ENCODE measurements at regions not wholly inside any gene's neighbourhood (a gene's known extent, or its start where the extent isn't known, plus 50 kb on each side); places are given as distances from the start of the nearest gene placed in this dataset.

GRCh38 chr7:13152755-13153154 lies 465.3 kb downstream of the ARL4A start:
- Histone ChIP-seq H3F3A (ENCODE audit: control insufficient read depth, insufficient read depth) (no peaks in the 10 kb centered on the region), H3K79me2 (ENCODE audit: control insufficient read depth, low read length) (no peaks in the 10 kb centered on the region), H3K36me3 (ENCODE audit: control insufficient read depth, low read length) (no peaks in the 10 kb centered on the region), H4K20me1 (ENCODE audit: control insufficient read depth, insufficient read depth, low read depth, low read length) (no peaks in the 10 kb centered on the region), H3K27me3 (ENCODE audit: control insufficient read depth, low read length) (no peaks in the 10 kb centered on the region), H3K4me1 (ENCODE audit: control insufficient read depth, low read length) (no peaks in the 10 kb centered on the region), H3K4me3 (ENCODE audit: low read length) (no peak overlapping the region), H3K9me2 (replicated peaks; ENCODE audit: control insufficient read depth, low read length) (no peaks in the 10 kb centered on the region), H3K4me2 (ENCODE audit: low read length) (no peak overlapping the region), H3K9me3 (ENCODE audit: control insufficient read depth, insufficient read depth, low read length) (peaks cover 2% of the 10 kb centered on the region; the same call in 1 of the 2 replicates), H3K27ac (ENCODE audit: low read depth, low read length) (no peak overlapping the region)
- TF ChIP-seq CTCF (IDR thresholded peaks at IDR 0.05; ENCODE audit: low read depth, low read length, poor library complexity, severe bottlenecking): no peak
- no peak for TF ChIP-seq EZH2phosphoT487 (IDR thresholded peaks at IDR 0.05; ENCODE audit: borderline replicate concordance, low read length)

GRCh38 chr7:13153266-13153665 lies 465.8 kb downstream of the ARL4A start:
- Histone ChIP-seq H3K4me1 (ENCODE audit: control insufficient read depth, low read length) (no peaks in the 10 kb centered on the region), H3K79me2 (ENCODE audit: control insufficient read depth, low read length) (no peaks in the 10 kb centered on the region), H3K27ac (ENCODE audit: low read depth, low read length) (no peak overlapping the region), H3K36me3 (ENCODE audit: control insufficient read depth, low read length) (no peaks in the 10 kb centered on the region), H3K4me2 (ENCODE audit: low read length) (no peak overlapping the region), H3K4me3 (ENCODE audit: low read length) (no peak overlapping the region), H3K9me2 (replicated peaks; ENCODE audit: control insufficient read depth, low read length) (no peaks in the 10 kb centered on the region), H4K20me1 (ENCODE audit: control insufficient read depth, insufficient read depth, low read depth, low read length) (no peaks in the 10 kb centered on the region), H3F3A (ENCODE audit: control insufficient read depth, insufficient read depth) (no peaks in the 10 kb centered on the region), H3K27me3 (ENCODE audit: control insufficient read depth, low read length) (no peaks in the 10 kb centered on the region), H3K9me3 (ENCODE audit: control insufficient read depth, insufficient read depth, low read length) (peaks cover 2% of the 10 kb centered on the region; the same call in 1 of the 2 replicates)
- TF ChIP-seq CTCF (IDR thresholded peaks at IDR 0.05; ENCODE audit: low read depth, low read length, poor library complexity, severe bottlenecking): no peak
- no peak for TF ChIP-seq EZH2phosphoT487 (IDR thresholded peaks at IDR 0.05; ENCODE audit: borderline replicate concordance, low read length)

- H3K9me2 ChIP-seq (replicated peaks; ENCODE audit: control insufficient read depth, low read length): no peaks in the 10 kb centered on the region
- no peaks in the 10 kb centered on the region for H4K20me1 ChIP-seq (ENCODE audit: control insufficient read depth, insufficient read depth, low read depth, low read length)
- H3K27me3 ChIP-seq (ENCODE audit: control insufficient read depth, low read length): no peaks in the 10 kb centered on the region
- H3K9me3 ChIP-seq (ENCODE audit: control insufficient read depth, insufficient read depth, low read length): peaks cover 2% of the 10 kb centered on the region; the same call in 1 of the 2 replicates
- H3K79me2 ChIP-seq (ENCODE audit: control insufficient read depth, low read length): no peaks in the 10 kb centered on the region
- no peak overlapping the region for H3K4me3 ChIP-seq (ENCODE audit: low read length)
- H3K27ac ChIP-seq (ENCODE audit: low read depth, low read length): no peak overlapping the region
- H3K4me1 ChIP-seq (ENCODE audit: control insufficient read depth, low read length): no peaks in the 10 kb centered on the region
- no peaks in the 10 kb centered on the region for H3F3A ChIP-seq (ENCODE audit: control insufficient read depth, insufficient read depth)
- H3K36me3 ChIP-seq (ENCODE audit: control insufficient read depth, low read length): no peaks in the 10 kb centered on the region
- TF ChIP-seq EZH2phosphoT487 (IDR thresholded peaks at IDR 0.05; ENCODE audit: borderline replicate concordance, low read length): no peak
- no peak for TF ChIP-seq CTCF (IDR thresholded peaks at IDR 0.05; ENCODE audit: low read depth, low read length, poor library complexity, severe bottlenecking)
- no peak overlapping the region for H3K4me2 ChIP-seq (ENCODE audit: low read length)
Measured at GRCh38 chr7:13153742-13154141, 466.3 kb downstream of the ARL4A start.

Measured in DOHH2 (cell line).